MM.1S (cell line): ENCODE measurements at regions not wholly inside any gene's neighbourhood (a gene's known extent, or its start where the extent isn't known, plus 50 kb on each side); places are given as distances from the start of the nearest gene placed in this dataset.
"Not testable (repeated sequence)": the region's sequence is repeated elsewhere in the genome, so short reads cannot be mapped to it uniquely, and the experiment has no call there.

ENCODE experiments used
- EZH2 ChIP-seq: fragments of 300-600 bp; sonication (generic); optimal IDR thresholded peaks from 2 replicates; pipeline ENCODE3; 2017; ENCODE audit warnings: low read depth, mild to moderate bottlenecking, antibody characterized with exemption, low read length, mixed read lengths
- EZH2phosphoT487 ChIP-seq: fragments of 300-600 bp; sonication (generic); IDR thresholded peaks from 2 replicates; pipeline ENCODE4 v1.6.1; 2018; ENCODE audit warnings: antibody characterized with exemption, low read length
- TF ChIP-seq, protein P1 (sequence below): fragments of 300-600 bp; sonication (generic); IDR thresholded peaks from 2 replicates; pipeline ENCODE4 v1.5.1; 2016; ENCODE audit warnings: antibody characterized with exemption, low read length, mixed read lengths

DNA sequence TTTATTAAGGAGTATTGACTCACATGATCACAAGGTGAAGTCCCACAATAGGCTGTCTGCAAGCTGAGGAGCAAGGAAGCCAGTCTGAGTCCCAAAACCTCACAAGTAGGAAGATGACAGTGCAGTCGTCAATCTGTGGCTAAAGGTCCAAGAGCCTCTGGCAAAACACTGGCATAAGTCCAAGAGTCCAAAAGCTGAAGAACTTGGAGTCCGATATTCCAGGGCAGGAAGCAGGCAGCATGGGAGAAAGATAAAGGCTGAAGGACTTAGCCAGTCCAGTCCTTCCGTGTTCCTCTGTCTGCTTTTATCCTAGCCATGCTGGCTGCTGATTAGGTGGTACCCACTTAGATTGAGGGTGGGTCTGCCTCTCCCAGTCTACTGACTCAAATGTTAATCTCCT is 553.3 kb downstream of the CCSER2 start:
- not testable (repeated sequence) for TF ChIP-seq EZH2, EZH2phosphoT487
- TF ChIP-seq, protein P1, sequence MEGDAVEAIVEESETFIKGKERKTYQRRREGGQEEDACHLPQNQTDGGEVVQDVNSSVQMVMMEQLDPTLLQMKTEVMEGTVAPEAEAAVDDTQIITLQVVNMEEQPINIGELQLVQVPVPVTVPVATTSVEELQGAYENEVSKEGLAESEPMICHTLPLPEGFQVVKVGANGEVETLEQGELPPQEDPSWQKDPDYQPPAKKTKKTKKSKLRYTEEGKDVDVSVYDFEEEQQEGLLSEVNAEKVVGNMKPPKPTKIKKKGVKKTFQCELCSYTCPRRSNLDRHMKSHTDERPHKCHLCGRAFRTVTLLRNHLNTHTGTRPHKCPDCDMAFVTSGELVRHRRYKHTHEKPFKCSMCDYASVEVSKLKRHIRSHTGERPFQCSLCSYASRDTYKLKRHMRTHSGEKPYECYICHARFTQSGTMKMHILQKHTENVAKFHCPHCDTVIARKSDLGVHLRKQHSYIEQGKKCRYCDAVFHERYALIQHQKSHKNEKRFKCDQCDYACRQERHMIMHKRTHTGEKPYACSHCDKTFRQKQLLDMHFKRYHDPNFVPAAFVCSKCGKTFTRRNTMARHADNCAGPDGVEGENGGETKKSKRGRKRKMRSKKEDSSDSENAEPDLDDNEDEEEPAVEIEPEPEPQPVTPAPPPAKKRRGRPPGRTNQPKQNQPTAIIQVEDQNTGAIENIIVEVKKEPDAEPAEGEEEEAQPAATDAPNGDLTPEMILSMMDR = not testable (repeated sequence)
